ENCODE measurements at regions not wholly inside any gene's neighbourhood (a gene's known extent, or its start where the extent isn't known, plus 50 kb on each side); places are given as distances from the start of the nearest gene placed in this dataset.

DNA sequence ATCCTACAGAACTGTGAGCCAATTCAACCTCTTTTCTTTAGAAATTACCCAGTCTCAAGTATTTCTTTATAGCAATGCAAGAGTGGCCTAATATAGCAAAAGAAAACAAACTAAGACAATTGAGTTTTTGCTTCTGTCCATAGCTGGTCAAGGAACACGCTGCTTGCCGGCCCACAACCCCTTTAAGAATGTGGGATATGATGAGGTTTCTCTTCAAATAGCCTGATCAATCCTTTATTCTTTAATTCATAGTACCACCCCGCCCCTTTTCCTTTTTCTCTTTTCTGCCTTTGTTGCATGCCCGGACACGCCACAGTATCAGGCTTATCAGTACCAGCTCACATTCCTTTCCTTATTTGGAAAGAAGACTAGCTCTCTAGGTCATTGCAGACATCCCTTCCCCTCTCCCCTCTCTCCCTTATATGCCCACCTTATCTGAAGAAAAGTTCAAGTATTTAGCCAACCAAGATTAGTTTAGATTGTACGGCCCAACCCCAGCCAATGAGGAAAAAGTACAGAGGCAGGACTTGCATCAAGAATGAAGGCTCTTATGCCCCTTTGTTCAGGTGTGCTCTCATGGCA is 404.5 kb downstream of the OCA2 start:
- H3K4me3 ChIP-seq (ENCODE audit: low read depth, low read length): no peak overlapping the region
- no peak for DNase-seq (ENCODE audit: low read depth)
- TF ChIP-seq POLR2A (IDR thresholded peaks at IDR 0.05; ENCODE audit: extremely low read depth, insufficient read length) (no peak), MYC (IDR thresholded peaks at IDR 0.05; ENCODE audit: low read depth, low read length) (no peak)
- TF ChIP-seq, protein P1, sequence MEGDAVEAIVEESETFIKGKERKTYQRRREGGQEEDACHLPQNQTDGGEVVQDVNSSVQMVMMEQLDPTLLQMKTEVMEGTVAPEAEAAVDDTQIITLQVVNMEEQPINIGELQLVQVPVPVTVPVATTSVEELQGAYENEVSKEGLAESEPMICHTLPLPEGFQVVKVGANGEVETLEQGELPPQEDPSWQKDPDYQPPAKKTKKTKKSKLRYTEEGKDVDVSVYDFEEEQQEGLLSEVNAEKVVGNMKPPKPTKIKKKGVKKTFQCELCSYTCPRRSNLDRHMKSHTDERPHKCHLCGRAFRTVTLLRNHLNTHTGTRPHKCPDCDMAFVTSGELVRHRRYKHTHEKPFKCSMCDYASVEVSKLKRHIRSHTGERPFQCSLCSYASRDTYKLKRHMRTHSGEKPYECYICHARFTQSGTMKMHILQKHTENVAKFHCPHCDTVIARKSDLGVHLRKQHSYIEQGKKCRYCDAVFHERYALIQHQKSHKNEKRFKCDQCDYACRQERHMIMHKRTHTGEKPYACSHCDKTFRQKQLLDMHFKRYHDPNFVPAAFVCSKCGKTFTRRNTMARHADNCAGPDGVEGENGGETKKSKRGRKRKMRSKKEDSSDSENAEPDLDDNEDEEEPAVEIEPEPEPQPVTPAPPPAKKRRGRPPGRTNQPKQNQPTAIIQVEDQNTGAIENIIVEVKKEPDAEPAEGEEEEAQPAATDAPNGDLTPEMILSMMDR (IDR thresholded peaks at IDR 0.05; ENCODE audit: low read depth, low read length): no peak
- TF ChIP-seq, protein P2, sequence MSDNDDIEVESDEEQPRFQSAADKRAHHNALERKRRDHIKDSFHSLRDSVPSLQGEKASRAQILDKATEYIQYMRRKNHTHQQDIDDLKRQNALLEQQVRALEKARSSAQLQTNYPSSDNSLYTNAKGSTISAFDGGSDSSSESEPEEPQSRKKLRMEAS (IDR thresholded peaks at IDR 0.05; ENCODE audit: low read depth, low read length): no peak

GRCh38 chr15:27693280-27693679 is 405.8 kb downstream of the OCA2 start:
- no peak for DNase-seq (ENCODE audit: low read depth)
- TF ChIP-seq, protein P2 (IDR thresholded peaks at IDR 0.05; ENCODE audit: low read depth, low read length): no peak
- no peak for TF ChIP-seq POLR2A (IDR thresholded peaks at IDR 0.05; ENCODE audit: extremely low read depth, insufficient read length)
- TF ChIP-seq, protein P1 (IDR thresholded peaks at IDR 0.05; ENCODE audit: low read depth, low read length): no peak
- H3K4me3 ChIP-seq (ENCODE audit: low read depth, low read length): no peak overlapping the region

DNA sequence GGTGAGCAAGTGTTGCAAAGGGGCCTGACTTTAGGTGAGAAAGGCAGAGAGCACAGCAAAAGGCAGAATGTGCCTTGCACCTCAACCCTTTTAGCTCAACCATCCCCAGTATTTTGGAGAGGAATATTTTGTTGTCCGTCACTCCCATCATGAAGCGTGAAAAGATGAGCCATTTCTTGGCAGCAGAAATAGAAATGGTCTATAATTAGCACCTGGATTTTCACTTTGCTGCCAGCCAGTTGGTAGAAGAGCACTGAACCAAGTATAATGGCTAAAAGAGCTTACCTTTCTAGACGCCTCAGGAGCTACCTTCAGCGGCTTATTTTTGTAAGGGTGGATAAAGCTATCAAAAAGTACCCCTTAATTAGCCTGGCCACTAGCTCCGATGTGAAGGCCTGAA is 406.7 kb downstream of the OCA2 start:
- TF ChIP-seq, protein P1 (IDR thresholded peaks at IDR 0.05; ENCODE audit: low read depth, low read length): no peak
- no peak for TF ChIP-seq POLR2A (IDR thresholded peaks at IDR 0.05; ENCODE audit: extremely low read depth, insufficient read length)
- TF ChIP-seq, protein P2 (IDR thresholded peaks at IDR 0.05; ENCODE audit: low read depth, low read length): no peak
- no peak for TF ChIP-seq MYC (IDR thresholded peaks at IDR 0.05; ENCODE audit: low read depth, low read length)
- H3K4me3 ChIP-seq (ENCODE audit: low read depth, low read length): no peak overlapping the region
- no peak for DNase-seq (ENCODE audit: low read depth)

DNA sequence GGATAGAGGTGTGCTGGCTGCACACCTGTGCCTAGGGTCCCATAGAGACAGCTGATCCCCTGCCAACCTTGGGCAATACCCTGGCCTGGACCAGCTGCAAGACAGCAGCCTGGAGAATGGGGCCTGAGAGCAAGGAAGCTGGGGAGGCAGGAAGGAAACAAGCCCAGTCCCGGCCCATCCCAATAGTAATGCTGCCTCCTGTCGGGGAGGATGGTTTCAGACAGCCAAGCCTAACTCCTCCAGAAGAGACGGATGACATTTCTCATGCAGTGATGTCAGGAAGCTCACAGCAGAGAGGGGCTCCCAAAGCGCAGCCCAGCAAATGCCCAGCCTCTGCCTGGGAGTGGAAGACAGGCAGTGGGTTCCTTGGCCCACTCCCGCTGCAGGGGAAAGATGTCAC is 408.8 kb downstream of the OCA2 start:
- no peak for DNase-seq (ENCODE audit: low read depth)
- H3K4me3 ChIP-seq (ENCODE audit: low read depth, low read length): no peak overlapping the region
- TF ChIP-seq MYC (IDR thresholded peaks at IDR 0.05; ENCODE audit: low read depth, low read length): no peak
- TF ChIP-seq, protein P2 (IDR thresholded peaks at IDR 0.05; ENCODE audit: low read depth, low read length): no peak
- TF ChIP-seq, protein P1 (IDR thresholded peaks at IDR 0.05; ENCODE audit: low read depth, low read length): no peak
- TF ChIP-seq POLR2A (IDR thresholded peaks at IDR 0.05; ENCODE audit: extremely low read depth, insufficient read length): no peak

- no peak for DNase-seq (ENCODE audit: low read depth)
- H3K4me3 ChIP-seq (ENCODE audit: low read depth, low read length): no peak overlapping the region
- no peak for TF ChIP-seq MYC (IDR thresholded peaks at IDR 0.05; ENCODE audit: low read depth, low read length)
Measured at GRCh38 chr15:27686971-27687370, 412.1 kb downstream of the OCA2 start.

- TF ChIP-seq MYC (IDR thresholded peaks at IDR 0.05; ENCODE audit: low read depth, low read length) (no peak), POLR2A (IDR thresholded peaks at IDR 0.05; ENCODE audit: extremely low read depth, insufficient read length) (no peak)
- TF ChIP-seq, protein P2 (IDR thresholded peaks at IDR 0.05; ENCODE audit: low read depth, low read length): no peak
- TF ChIP-seq, protein P1 (IDR thresholded peaks at IDR 0.05; ENCODE audit: low read depth, low read length): no peak
- DNase-seq (ENCODE audit: low read depth): no peak
- H3K4me3 ChIP-seq (ENCODE audit: low read depth, low read length): no peak overlapping the region
Measured at GRCh38 chr15:27686369-27686768, 412.7 kb downstream of the OCA2 start.

All from NB4 (cell line).